Epithelial cell of esophagus (primary cell): ENCODE measurements at regions not wholly inside any gene's neighbourhood (a gene's known extent, or its start where the extent isn't known, plus 50 kb on each side); places are given as distances from the start of the nearest gene placed in this dataset.
"Not testable (repeated sequence)": the region's sequence is repeated elsewhere in the genome, so short reads cannot be mapped to it uniquely, and the experiment has no call there.

Experiments used
- DNase-seq: peaks from one replicate; pipeline ENCODE4 v3.0.0; 2010; ENCODE audit warnings: low read depth
- H3K4me3 ChIP-seq: 2 replicates; pipeline ENCODE4 v1.5.1; 2011; ENCODE audit warnings: mild to moderate bottlenecking, low read length, control low read depth
- TF ChIP-seq, protein P1 (sequence below): IDR thresholded peaks from 2 replicates; pipeline ENCODE4 v1.5.1; 2011; ENCODE audit warnings: low read depth, mild to moderate bottlenecking, low read length, control low read depth, inconsistent platforms; ENCODE audit not compliant: insufficient read depth; ENCODE audit errors: missing control alignments

DNA sequence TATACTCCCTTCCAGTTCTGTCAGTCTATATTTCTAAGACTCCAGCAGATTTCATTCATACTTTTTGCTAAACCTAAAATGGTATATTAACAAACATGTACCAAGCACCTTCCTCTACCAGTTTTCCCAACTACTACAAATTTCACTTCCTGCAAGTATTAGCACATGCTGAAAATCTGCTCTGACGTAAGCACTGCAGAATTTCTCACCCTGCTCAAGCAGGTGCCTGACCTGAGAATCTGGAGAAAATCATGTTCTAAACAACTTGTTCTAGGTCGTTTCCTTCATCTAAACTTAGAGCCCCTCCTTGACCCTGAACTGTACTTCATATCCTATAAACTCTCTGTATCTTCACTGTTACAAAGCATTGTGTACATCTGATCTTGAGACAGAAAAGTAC lies 380.7 kb upstream of the NOCT start:
- no peak overlapping the region for H3K4me3 ChIP-seq
- no peak for DNase-seq
- TF ChIP-seq, protein P1, sequence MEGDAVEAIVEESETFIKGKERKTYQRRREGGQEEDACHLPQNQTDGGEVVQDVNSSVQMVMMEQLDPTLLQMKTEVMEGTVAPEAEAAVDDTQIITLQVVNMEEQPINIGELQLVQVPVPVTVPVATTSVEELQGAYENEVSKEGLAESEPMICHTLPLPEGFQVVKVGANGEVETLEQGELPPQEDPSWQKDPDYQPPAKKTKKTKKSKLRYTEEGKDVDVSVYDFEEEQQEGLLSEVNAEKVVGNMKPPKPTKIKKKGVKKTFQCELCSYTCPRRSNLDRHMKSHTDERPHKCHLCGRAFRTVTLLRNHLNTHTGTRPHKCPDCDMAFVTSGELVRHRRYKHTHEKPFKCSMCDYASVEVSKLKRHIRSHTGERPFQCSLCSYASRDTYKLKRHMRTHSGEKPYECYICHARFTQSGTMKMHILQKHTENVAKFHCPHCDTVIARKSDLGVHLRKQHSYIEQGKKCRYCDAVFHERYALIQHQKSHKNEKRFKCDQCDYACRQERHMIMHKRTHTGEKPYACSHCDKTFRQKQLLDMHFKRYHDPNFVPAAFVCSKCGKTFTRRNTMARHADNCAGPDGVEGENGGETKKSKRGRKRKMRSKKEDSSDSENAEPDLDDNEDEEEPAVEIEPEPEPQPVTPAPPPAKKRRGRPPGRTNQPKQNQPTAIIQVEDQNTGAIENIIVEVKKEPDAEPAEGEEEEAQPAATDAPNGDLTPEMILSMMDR = no peak

DNA sequence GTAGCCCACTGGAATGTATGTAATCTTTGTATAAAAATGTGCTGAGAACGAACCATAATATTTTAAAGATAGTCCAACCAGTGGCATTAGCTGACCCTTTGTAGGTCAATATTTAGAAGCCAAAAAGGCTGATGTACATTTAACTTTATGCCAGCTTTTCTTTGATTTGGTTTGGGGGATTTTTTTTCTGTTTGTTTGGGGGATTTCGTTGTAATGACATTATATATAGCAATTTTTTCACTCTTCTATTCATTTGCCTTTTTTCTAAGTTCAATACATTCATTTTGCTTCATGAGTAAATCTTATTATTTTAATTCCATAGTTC lies 382.0 kb upstream of the NOCT start:
- H3K4me3 ChIP-seq = no peak overlapping the region

DNA sequence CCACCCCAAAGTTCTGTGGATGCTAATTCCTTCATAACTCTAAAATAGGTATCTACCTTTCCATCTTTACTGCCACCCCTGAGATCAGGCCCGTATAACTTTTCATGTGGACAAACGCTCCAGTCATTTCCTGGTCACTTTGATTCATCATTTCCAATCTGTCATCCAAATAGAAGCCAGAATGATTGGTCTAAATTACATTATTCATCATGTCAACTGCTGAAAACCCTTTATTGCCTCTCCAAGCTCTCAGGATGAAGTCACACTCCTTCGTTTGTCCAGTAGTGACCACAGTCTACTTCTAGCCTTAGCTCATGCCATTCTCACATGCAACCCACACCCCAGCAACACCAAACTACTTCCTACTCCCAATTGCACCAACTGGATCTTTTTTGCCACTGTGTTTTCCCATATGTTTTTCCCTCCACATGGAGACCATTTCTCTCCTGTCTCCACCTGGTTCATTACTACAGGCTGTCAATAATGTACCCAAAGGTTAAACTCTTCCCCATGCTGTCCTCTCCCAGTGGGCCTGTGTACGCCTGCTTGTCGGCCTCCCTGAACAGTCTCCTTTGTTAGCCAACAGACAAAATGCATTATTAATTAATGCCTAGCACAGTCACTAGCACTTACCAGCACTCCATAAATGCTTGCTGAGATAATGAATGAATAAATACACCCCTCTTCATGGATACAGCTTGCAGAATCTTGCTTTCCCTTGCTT lies 382.6 kb upstream of the NOCT start:
- DNase-seq = no peak
- TF ChIP-seq, protein P1 = no peak
- H3K4me3 ChIP-seq = no peak overlapping the region

More for the DNA sequence above, 382.0 kb upstream of the NOCT start:
- TF ChIP-seq, protein P1 = no peak
- no peak for DNase-seq

DNA sequence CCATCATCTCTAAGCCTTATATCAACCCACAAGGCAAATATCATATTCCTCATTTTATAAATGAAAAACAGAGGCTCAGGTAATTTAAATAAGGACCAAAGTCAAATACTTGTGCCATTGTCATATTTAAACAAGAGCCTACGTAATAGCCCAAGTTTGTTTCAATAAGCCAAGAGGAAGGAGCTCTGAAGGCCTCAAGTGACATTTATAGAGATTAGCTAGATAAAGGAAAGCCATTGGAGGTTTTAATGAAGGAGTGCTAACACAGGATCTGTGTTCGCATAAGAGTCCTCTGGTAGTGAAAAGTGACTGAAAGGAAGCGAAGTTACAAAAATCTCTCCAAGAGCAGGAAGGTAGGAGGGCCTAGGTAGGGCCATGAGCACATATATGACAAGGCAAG lies 384.9 kb upstream of the NOCT start:
- H3K4me3 ChIP-seq = no peak overlapping the region
- DNase-seq = no peak
- TF ChIP-seq, protein P1 = no peak

DNA sequence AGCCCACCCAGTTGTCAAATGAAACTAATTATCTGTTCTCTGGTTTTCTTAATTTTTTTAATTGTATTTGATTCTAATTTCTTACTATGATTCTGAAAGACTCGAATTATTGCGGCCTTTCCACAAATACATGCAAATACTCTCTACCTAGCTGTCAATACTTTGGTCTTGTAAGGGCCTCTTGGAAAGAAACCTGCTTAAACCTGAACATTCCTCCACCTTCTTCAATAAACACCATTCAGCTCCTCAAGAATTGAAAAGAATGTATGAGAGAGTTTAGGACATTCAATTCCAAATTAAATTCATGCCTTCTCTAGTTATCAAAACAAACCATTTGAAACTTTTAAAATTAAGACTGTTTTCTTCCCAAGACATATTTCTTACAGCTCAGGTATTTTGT lies 385.9 kb upstream of the NOCT start:
- no peak overlapping the region for H3K4me3 ChIP-seq
- TF ChIP-seq, protein P1 = no peak
- DNase-seq = no peak

DNA sequence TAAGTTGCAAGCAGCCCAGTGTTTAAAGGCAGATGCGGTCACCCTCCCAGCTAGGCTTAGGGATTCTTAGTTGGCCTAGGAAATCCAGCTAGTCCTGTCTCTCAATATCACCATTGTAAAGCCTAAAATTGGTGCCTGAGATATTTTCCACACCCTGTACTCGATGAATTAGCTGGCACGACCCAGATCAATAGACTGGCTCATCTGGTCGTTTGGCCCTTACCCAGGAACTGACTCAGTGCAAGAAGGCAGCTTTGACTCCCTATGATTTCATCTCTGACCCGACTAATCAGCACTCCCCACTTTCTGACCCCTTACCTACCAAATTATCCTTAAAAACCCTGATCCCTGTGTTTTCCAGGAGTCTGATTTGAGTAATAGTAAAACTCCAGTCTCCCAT lies 384.9 kb upstream of the SLC7A11 start:
- H3K4me3 ChIP-seq = no peak overlapping the region
- DNase-seq = peak; percentile 63
- TF ChIP-seq, protein P1 = no peak

DNA sequence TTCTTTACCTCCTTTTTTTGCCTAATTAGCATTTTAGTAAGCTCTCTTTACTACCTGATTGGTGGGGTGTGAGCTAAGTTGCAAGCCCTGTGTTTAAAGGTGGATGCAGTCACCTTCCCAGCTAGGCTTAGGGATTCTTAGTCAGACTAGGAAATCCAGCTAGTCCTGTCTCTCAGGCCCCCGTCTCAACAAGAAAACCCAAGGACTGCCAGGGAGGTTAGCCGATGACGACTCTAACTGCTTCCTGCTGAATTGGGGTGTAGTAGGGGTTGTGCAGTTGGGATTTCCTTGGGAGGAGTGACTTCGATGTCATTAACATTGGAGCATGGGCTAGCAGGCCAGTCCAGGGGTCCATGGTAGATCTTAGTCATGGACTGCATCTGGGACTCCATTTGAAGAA lies 380.2 kb upstream of the SLC7A11 start:
- H3K4me3 ChIP-seq = not testable (repeated sequence)
- DNase-seq = peak; percentile 73
